ENCODE measurements at regions not wholly inside any gene's neighbourhood (a gene's known extent, or its start where the extent isn't known, plus 50 kb on each side); places are given as distances from the start of the nearest gene placed in this dataset.
"Not testable (repeated sequence)": the region's sequence is repeated elsewhere in the genome, so short reads cannot be mapped to it uniquely, and the experiment has no call there.

DNA sequence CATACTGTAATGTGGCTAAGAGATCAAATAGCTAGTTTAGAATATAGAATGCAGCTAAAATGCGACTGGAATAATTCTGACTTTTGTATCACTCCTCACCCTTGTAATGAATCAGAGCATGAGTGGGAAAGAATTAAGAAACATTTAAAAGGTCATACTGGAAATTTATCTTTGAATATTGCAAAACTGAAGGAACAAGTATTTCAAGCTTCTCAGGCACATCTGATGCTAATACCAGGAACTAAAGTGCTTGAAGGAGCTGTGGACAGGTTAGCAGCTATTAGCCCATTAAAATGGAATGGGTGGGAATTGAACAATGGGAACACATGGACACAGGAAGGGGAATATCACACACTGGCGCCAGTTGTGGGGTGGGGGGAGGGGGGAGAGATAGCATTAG is 144.2 kb upstream of the ZNF91 start:
- Histone ChIP-seq H3K4me1 (ENCODE audit: control insufficient read depth in 1 of 2, extremely low read depth in 1 of 2, insufficient read depth in 2 of 2, low read length in 2 of 2) (no peaks in the 10 kb centered on the region), H3K27me3 (replicated peaks in 1 of 2; ENCODE audit: control insufficient read depth in 2 of 2, extremely low read depth in 1 of 2, insufficient read depth in 2 of 2, low read length in 1 of 2) (no peaks in the 10 kb centered on the region), H3K27ac (ENCODE audit: low read length) (no peak overlapping the region), H3K4me3 (ENCODE audit: control insufficient read depth in 1 of 2, extremely low read depth in 1 of 2, low read length in 1 of 2) (no peak overlapping the region), H3K9me3 (peaks cover 3% of the 10 kb centered on the region), H3K36me3 (ENCODE audit: control insufficient read depth in 2 of 2, extremely low read depth in 1 of 2, insufficient read depth in 1 of 2, low read length in 1 of 2) (no peaks in the 10 kb centered on the region)
- no CpG with 5 or more reads among the region's 2 CpGs for WGBS (ENCODE audit: insufficient coverage)
- H3K27ac Mint-ChIP-seq = no peak overlapping the region
- no peak overlapping the region for H3K4me3 Mint-ChIP-seq
- CTCF ChIA-PET = no interaction called here
- no peaks in the 10 kb centered on the region for H3K27me3 Mint-ChIP-seq
- peaks cover 0 to 21% (median 0%) of the 10 kb centered on the region in 3 donors for H3K9me3 Mint-ChIP-seq
- no peak for DNase-seq
- H3K4me1 Mint-ChIP-seq = no peaks in the 10 kb centered on the region
- no peak for ATAC-seq (replicated peaks in 1 of 4)
- POLR2A ChIA-PET = no interaction called here
- H3K36me3 Mint-ChIP-seq = no peaks in the 10 kb centered on the region

DNA sequence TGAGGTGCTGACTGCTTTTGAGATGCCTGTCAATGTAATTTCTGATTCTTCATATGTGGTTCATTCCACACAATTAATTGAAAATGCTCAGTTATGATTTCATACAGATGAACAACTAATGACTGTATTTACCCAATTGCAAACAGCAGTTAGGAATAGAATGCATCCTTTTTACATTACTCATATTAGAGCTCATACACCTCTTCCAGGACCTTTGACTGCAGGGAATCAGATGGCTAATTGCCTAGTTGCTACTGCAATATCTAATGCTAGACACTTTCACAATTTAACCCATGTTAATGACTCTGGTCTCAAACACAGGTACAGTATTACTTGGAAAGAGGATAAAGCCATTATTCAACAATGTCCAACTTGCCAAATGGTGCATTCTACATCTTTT is 141.9 kb upstream of the ZNF91 start:
- H3K4me3 ChIP-seq (ENCODE audit: control insufficient read depth in 1 of 2, extremely low read depth in 1 of 2, low read length in 1 of 2); H3K36me3 ChIP-seq (ENCODE audit: control insufficient read depth in 2 of 2, extremely low read depth in 1 of 2, insufficient read depth in 1 of 2, low read length in 1 of 2); H3K9me3 Mint-ChIP-seq; H3K27ac ChIP-seq (ENCODE audit: low read length); H3K27ac Mint-ChIP-seq; H3K27me3 Mint-ChIP-seq; DNase-seq; ATAC-seq (replicated peaks in 1 of 4); H3K4me3 Mint-ChIP-seq; H3K27me3 ChIP-seq (replicated peaks in 1 of 2; ENCODE audit: control insufficient read depth in 2 of 2, extremely low read depth in 1 of 2, insufficient read depth in 2 of 2, low read length in 1 of 2); POLR2A ChIA-PET; H3K4me1 ChIP-seq (ENCODE audit: control insufficient read depth in 1 of 2, extremely low read depth in 1 of 2, insufficient read depth in 2 of 2, low read length in 2 of 2); H3K36me3 Mint-ChIP-seq; H3K4me1 Mint-ChIP-seq; H3K9me3 ChIP-seq: not testable (repeated sequence)
- CTCF ChIA-PET = interaction anchor here in 1 of 2 donors (0.5 kb wide), 1 partner anchor 9 kb away, joined by 3 read pairs; no protein-coding TSS in a partner anchor

DNA sequence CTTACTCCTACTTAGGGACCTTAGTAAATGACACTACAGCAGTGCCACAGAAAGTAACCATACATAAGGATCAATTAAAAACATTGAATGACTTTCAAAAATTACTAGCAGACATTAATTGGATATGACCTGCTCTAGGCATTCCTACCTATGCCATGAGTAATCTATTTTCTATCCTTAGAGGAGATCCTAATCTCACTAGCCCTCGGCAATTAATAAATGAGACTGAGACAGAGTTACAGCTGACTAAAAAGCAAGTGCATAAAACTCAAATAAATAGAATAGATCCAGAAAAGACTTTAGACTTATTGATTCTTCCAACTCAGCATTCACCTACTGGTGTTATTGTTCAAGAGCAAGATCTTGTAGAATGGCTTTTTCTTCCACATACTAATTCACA is 141.1 kb upstream of the ZNF91 start:
- H3K4me1 ChIP-seq (ENCODE audit: control insufficient read depth in 1 of 2, extremely low read depth in 1 of 2, insufficient read depth in 2 of 2, low read length in 2 of 2); H3K27me3 ChIP-seq (replicated peaks in 1 of 2; ENCODE audit: control insufficient read depth in 2 of 2, extremely low read depth in 1 of 2, insufficient read depth in 2 of 2, low read length in 1 of 2); H3K4me3 ChIP-seq (ENCODE audit: control insufficient read depth in 1 of 2, extremely low read depth in 1 of 2, low read length in 1 of 2); H3K9me3 Mint-ChIP-seq; H3K9me3 ChIP-seq; CTCF ChIA-PET; H3K27ac ChIP-seq (ENCODE audit: low read length); H3K27me3 Mint-ChIP-seq; H3K4me1 Mint-ChIP-seq; ATAC-seq (replicated peaks in 1 of 4); H3K27ac Mint-ChIP-seq; H3K36me3 Mint-ChIP-seq; DNase-seq; H3K36me3 ChIP-seq (ENCODE audit: control insufficient read depth in 2 of 2, extremely low read depth in 1 of 2, insufficient read depth in 1 of 2, low read length in 1 of 2); POLR2A ChIA-PET; H3K4me3 Mint-ChIP-seq: not testable (repeated sequence)
- no CpG with 5 or more reads among the region's 1 CpG for WGBS (ENCODE audit: insufficient coverage)

DNA sequence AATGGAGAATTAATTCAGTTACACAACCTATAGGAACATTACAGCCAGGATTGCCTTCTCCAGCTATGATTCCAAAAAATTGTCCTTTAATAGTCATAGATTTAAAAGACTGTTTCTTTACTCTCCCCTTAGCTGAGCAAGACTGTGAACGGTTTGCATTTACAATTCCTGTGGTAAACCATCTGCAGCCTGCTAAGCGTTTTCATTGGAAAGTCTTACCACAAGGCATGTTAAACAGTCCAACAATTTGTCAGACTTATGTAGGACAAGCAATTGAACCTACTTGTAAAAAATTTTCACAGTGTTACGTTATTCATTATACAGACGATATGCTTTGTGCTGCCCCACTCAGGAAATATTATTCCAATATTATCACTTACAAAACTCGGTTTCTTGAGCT is 140.6 kb upstream of the ZNF91 start:
- ATAC-seq (replicated peaks in 1 of 4); H3K9me3 ChIP-seq; H3K27ac Mint-ChIP-seq; H3K9me3 Mint-ChIP-seq; CTCF ChIA-PET; H3K27ac ChIP-seq (ENCODE audit: low read length); H3K36me3 ChIP-seq (ENCODE audit: control insufficient read depth in 2 of 2, extremely low read depth in 1 of 2, insufficient read depth in 1 of 2, low read length in 1 of 2); POLR2A ChIA-PET; DNase-seq; H3K27me3 ChIP-seq (replicated peaks in 1 of 2; ENCODE audit: control insufficient read depth in 2 of 2, extremely low read depth in 1 of 2, insufficient read depth in 2 of 2, low read length in 1 of 2); H3K4me3 Mint-ChIP-seq; H3K4me1 Mint-ChIP-seq; H3K27me3 Mint-ChIP-seq; H3K36me3 Mint-ChIP-seq; H3K4me1 ChIP-seq (ENCODE audit: control insufficient read depth in 1 of 2, extremely low read depth in 1 of 2, insufficient read depth in 2 of 2, low read length in 2 of 2); H3K4me3 ChIP-seq (ENCODE audit: control insufficient read depth in 1 of 2, extremely low read depth in 1 of 2, low read length in 1 of 2): not testable (repeated sequence)
- 83% methylated on average over 5 of the region's 5 CpGs for WGBS (ENCODE audit: insufficient coverage)

DNA sequence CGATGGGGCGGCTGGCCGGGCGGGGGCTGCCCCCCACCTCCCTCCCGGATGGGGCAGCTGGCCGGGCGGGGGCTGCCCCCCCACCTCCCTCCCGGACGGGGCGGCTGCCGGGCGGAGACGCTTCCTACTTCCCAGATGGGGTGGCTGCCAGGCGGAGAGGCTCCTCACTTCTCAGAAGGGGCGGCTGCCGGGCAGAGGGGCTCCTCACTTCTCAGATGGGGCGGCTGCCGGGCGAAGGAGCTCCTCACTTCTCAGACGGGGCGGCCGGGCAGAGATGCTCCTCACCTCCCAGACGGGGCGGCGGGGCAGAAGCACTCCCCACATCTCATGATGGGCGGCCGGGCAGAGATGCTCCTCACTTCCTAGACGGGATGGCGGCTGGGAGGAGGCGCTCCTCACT is 138.2 kb upstream of the ZNF91 start:
- H3K27me3 Mint-ChIP-seq; ATAC-seq (replicated peaks in 1 of 4); H3K4me1 ChIP-seq (ENCODE audit: control insufficient read depth in 1 of 2, extremely low read depth in 1 of 2, insufficient read depth in 2 of 2, low read length in 2 of 2); H3K27me3 ChIP-seq (replicated peaks in 1 of 2; ENCODE audit: control insufficient read depth in 2 of 2, extremely low read depth in 1 of 2, insufficient read depth in 2 of 2, low read length in 1 of 2); DNase-seq; H3K36me3 ChIP-seq (ENCODE audit: control insufficient read depth in 2 of 2, extremely low read depth in 1 of 2, insufficient read depth in 1 of 2, low read length in 1 of 2); H3K4me3 ChIP-seq (ENCODE audit: control insufficient read depth in 1 of 2, extremely low read depth in 1 of 2, low read length in 1 of 2); H3K27ac Mint-ChIP-seq; H3K4me3 Mint-ChIP-seq; POLR2A ChIA-PET; H3K36me3 Mint-ChIP-seq; CTCF ChIA-PET; H3K27ac ChIP-seq (ENCODE audit: low read length); H3K4me1 Mint-ChIP-seq; H3K9me3 ChIP-seq: not testable (repeated sequence)
- H3K9me3 Mint-ChIP-seq = peaks cover 10 to 27% (median 13%) of the 10 kb centered on the region in 3 donors
- 97% methylated on average over 17 of the region's 30 CpGs for WGBS (ENCODE audit: insufficient coverage)

DNA sequence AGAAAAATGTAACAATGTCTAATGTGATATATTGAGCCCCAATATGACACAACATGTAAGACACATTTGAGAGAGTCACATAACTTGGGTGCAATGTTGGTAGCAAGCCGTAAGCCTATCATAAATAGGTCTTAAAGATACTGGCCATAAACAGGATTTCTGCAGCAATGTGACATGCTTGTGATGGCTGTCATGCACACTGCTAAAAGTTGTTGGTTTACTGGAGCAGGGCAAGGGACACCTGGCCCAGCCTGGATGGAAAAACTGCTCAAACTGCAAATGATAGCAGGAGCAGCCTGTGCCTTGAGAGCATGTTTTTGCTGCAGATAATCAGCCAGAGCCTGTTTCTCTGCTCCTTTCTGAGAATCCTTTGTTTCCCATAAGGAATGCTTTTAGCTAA is 136.7 kb upstream of the ZNF91 start:
- no peak overlapping the region for H3K27ac Mint-ChIP-seq
- no peaks in the 10 kb centered on the region for H3K36me3 Mint-ChIP-seq
- 83% methylated on average over 1 of the region's 1 CpG for WGBS (ENCODE audit: insufficient coverage)

DNA sequence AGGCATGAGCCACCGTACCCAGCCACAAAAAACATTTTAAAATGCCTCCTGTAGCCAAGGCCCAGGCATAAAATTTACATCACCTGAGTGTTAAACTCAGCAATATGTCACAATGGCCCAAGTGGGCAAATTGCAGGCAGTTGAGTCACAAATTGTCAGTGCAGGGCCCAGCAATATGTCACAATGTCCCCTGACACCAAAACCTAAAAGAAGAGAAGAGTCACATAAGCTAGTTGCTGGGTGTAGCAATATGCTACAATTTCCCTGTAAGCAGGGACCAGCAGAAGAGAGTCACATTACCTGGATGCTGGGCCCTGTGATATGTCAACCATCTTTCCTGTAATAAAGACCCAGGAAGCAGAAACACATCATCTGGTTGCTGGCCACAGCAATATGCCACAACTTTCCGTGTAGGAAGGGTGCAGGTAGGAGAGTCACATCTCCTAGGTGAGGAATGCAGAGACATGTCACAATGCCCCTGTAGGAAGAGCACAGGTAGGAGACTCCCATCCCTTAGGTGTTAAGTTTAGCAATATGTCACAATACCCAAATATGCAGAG is 136.0 kb upstream of the ZNF91 start:
- DNase-seq (no peak), ATAC-seq (replicated peaks in 1 of 4) (no peak)
- Histone ChIP-seq H3K27me3 (replicated peaks in 1 of 2; ENCODE audit: control insufficient read depth in 2 of 2, extremely low read depth in 1 of 2, insufficient read depth in 2 of 2, low read length in 1 of 2) (no peaks in the 10 kb centered on the region), H3K9me3 (no peaks in the 10 kb centered on the region), H3K4me1 (ENCODE audit: control insufficient read depth in 1 of 2, extremely low read depth in 1 of 2, insufficient read depth in 2 of 2, low read length in 2 of 2) (no peaks in the 10 kb centered on the region), H3K27ac (ENCODE audit: low read length) (no peak overlapping the region), H3K36me3 (ENCODE audit: control insufficient read depth in 2 of 2, extremely low read depth in 1 of 2, insufficient read depth in 1 of 2, low read length in 1 of 2) (no peaks in the 10 kb centered on the region), H3K4me3 (ENCODE audit: control insufficient read depth in 1 of 2, extremely low read depth in 1 of 2, low read length in 1 of 2) (no peak overlapping the region)
- Mint-ChIP-seq H3K27me3 (no peaks in the 10 kb centered on the region), H3K27ac (no peak overlapping the region), H3K4me3 (no peak overlapping the region), H3K9me3 (peaks cover 10 to 40% (median 24%) of the 10 kb centered on the region in 3 donors), H3K36me3 (no peaks in the 10 kb centered on the region), H3K4me1 (no peaks in the 10 kb centered on the region)
- POLR2A ChIA-PET = no interaction called here
- 100% methylated on average over 1 of the region's 2 CpGs for WGBS (ENCODE audit: insufficient coverage)
- CTCF ChIA-PET = no interaction called here

More for the DNA sequence above, 136.7 kb upstream of the ZNF91 start:
- Histone ChIP-seq H3K27me3 (replicated peaks in 1 of 2; ENCODE audit: control insufficient read depth in 2 of 2, extremely low read depth in 1 of 2, insufficient read depth in 2 of 2, low read length in 1 of 2) (no peaks in the 10 kb centered on the region), H3K27ac (ENCODE audit: low read length) (no peak overlapping the region), H3K36me3 (ENCODE audit: control insufficient read depth in 2 of 2, extremely low read depth in 1 of 2, insufficient read depth in 1 of 2, low read length in 1 of 2) (no peaks in the 10 kb centered on the region), H3K4me1 (ENCODE audit: control insufficient read depth in 1 of 2, extremely low read depth in 1 of 2, insufficient read depth in 2 of 2, low read length in 2 of 2) (no peaks in the 10 kb centered on the region), H3K9me3 (no peaks in the 10 kb centered on the region), H3K4me3 (ENCODE audit: control insufficient read depth in 1 of 2, extremely low read depth in 1 of 2, low read length in 1 of 2) (no peak overlapping the region)
- H3K4me3 Mint-ChIP-seq = no peak overlapping the region
- ATAC-seq (replicated peaks in 1 of 4) = no peak
- POLR2A ChIA-PET = no interaction called here
- no peaks in the 10 kb centered on the region for H3K27me3 Mint-ChIP-seq
- H3K4me1 Mint-ChIP-seq = no peaks in the 10 kb centered on the region
- no peak for DNase-seq
- CTCF ChIA-PET = no interaction called here
- peaks cover 14 to 40% (median 24%) of the 10 kb centered on the region in 3 donors for H3K9me3 Mint-ChIP-seq

All from T-cell (primary cell).